Panc1 (cell line): ENCODE measurements at regions not wholly inside any gene's neighbourhood (a gene's known extent, or its start where the extent isn't known, plus 50 kb on each side); places are given as distances from the start of the nearest gene placed in this dataset.

Experiments used
- ATAC-seq: fragments of 200-7000 bp; cut with Tn5 transposase; 2 replicates; pipeline ENCODE4 v1.9.1; 2020; ENCODE audit warnings: mild to moderate bottlenecking, moderate library complexity
- BruUV-seq: library from RNA; stranded (reverse); fragments of 400-500 nt; replicated peaks from 2 replicates; lab custom pipeline; 2021; lab: Mats Ljungman, UMichigan
- CTCF ChIA-PET: fragments of 300-600 bp; sonication (Branson Sonifier 250); formaldehyde crosslinking; loops from one replicate; lab custom pipeline; 2022; ENCODE audit warnings: antibody characterized with exemption; lab: Charles Lee
- POLR2A ChIA-PET: fragments of 300-600 bp; sonication (Branson Sonifier 250); formaldehyde crosslinking; loops from one replicate; lab custom pipeline; 2022; ENCODE audit warnings: antibody characterized with exemption; lab: Charles Lee
- DNase-seq: peaks from one replicate; pipeline ENCODE4 v3.0.0-alpha.2; 2010; ENCODE audit warnings: low read depth, low spot score
- H3K27ac ChIP-seq: 2 replicates; pipeline ENCODE4 v1.5.1; 2011; ENCODE audit warnings: mild to moderate bottlenecking, low read length, inconsistent platforms
- H3K27me3 ChIP-seq: fragments of 200-500 bp; sonication (Bioruptor generic); 2 replicates; pipeline ENCODE4 v1.6.0; 2014; ENCODE audit warnings: low read length, inconsistent platforms; ENCODE audit not compliant: control insufficient read depth, insufficient read depth
- H3K36me3 ChIP-seq: fragments of 200-500 bp; sonication (Bioruptor generic); 2 replicates; pipeline ENCODE4 v1.5.1; 2014; ENCODE audit warnings: inconsistent platforms, mild to moderate bottlenecking, low read length, moderate library complexity; ENCODE audit not compliant: control insufficient read depth, insufficient read depth
- H3K4me1 ChIP-seq: 2 replicates; pipeline ENCODE4 v1.5.1; 2011; ENCODE audit warnings: inconsistent platforms, mild to moderate bottlenecking, low read length, moderate library complexity; ENCODE audit not compliant: control insufficient read depth, insufficient read depth
- H3K4me3 ChIP-seq, 2 experiments: 2 replicates each; pipeline ENCODE4 v1.5.1; 2011 to 2012; ENCODE audit warnings: low read depth in 2 of 2, low read length in 2 of 2, mild to moderate bottlenecking in 2 of 2, inconsistent platforms in 1 of 2, moderate library complexity in 1 of 2
- H3K9me3 ChIP-seq: fragments of 200-500 bp; sonication (Bioruptor generic); 2 replicates; pipeline ENCODE4 v1.5.1; 2014; ENCODE audit warnings: low read depth, mild to moderate bottlenecking, inconsistent platforms, low read length, moderate library complexity; ENCODE audit not compliant: control insufficient read depth, insufficient read depth
- CTCF ChIP-seq: fragments of 450-650 bp; IDR thresholded peaks from 2 replicates; pipeline ENCODE4 v1.5.1; 2017; ENCODE audit warnings: mild to moderate bottlenecking
- POLR2AphosphoS5 ChIP-seq: IDR thresholded peaks from 2 replicates; pipeline ENCODE4 v1.6.1; 2012; ENCODE audit warnings: mild to moderate bottlenecking, low read depth, low read length, moderate library complexity
- REST ChIP-seq, 2 experiments: IDR thresholded peaks; 2 replicates each; pipeline ENCODE4 v1.6.1; 2011 to 2012; ENCODE audit warnings: low read depth in 2 of 2, control low read depth in 1 of 2, low read length in 1 of 2, mild to moderate bottlenecking in 1 of 2, moderate library complexity in 1 of 2; ENCODE audit not compliant: insufficient read depth in 1 of 2
- SIN3A ChIP-seq: IDR thresholded peaks from 2 replicates; pipeline ENCODE4 v1.6.1; 2012; ENCODE audit warnings: low read depth, mild to moderate bottlenecking, low read length, moderate library complexity, borderline replicate concordance; ENCODE audit not compliant: insufficient read depth
- TCF7L2 ChIP-seq: IDR thresholded peaks from 2 replicates; pipeline ENCODE4 v1.6.1; 2011; ENCODE audit warnings: mild to moderate bottlenecking, low read depth, low read length, inconsistent platforms
- in situ Hi-C: cut with HindIII; loops from 2 replicates; pipeline ENCODE4 v1.10.0; 2016; ENCODE audit warnings: low sequenced_read_pairs, low pct_unique_long_range_greater_than_20kb
- intact Hi-C: fragments of 100-400 bp; cut with micrococcal nuclease; formaldehyde crosslinking; loops from one replicate; pipeline ENCODE4 v1.10.0; 2022; ENCODE audit not compliant: unreplicated experiment

GRCh38 chr19:56976995-56977906, 136.7 kb upstream of the PEG3 start:
- no peak for DNase-seq
- H3K27ac ChIP-seq: no peak overlapping the region
- no peak overlapping the region for H3K4me3 ChIP-seq
- ATAC-seq: no peak
- H3K4me1 ChIP-seq: no peaks in the 10 kb centered on the region
- no peaks in the 10 kb centered on the region for H3K36me3 ChIP-seq
- BruUV-seq: no TSS peak
- intact Hi-C loops (no loop called here), in situ Hi-C loops (no loop called here)
- H3K27me3 ChIP-seq: no peaks in the 10 kb centered on the region
- ChIA-PET POLR2A (no interaction called here), CTCF (no interaction called here)
- no peak for TF ChIP-seq TCF7L2
- no peak for TF ChIP-seq CTCF
- no peak for TF ChIP-seq POLR2AphosphoS5
- TF ChIP-seq SIN3A: no peak
- no peak for TF ChIP-seq REST (IDR thresholded peaks at IDR 0.05; ENCODE audit: insufficient read depth in 1 of 2, low read depth in 2 of 2, low read length in 1 of 2)
- no peaks in the 10 kb centered on the region for H3K9me3 ChIP-seq

GRCh38 chr19:56978023-56978565, 137.6 kb upstream of the PEG3 start:
- ChIA-PET POLR2A (no interaction called here), CTCF (no interaction called here)

More at GRCh38 chr19:56978023-56978565, 137.6 kb upstream of the PEG3 start:
- intact Hi-C loops (no loop called here), in situ Hi-C loops (no loop called here)
- BruUV-seq: no TSS peak
- H3K9me3 ChIP-seq: no peaks in the 10 kb centered on the region
- H3K36me3 ChIP-seq: no peaks in the 10 kb centered on the region
- H3K4me3 ChIP-seq: no peak overlapping the region
- H3K4me1 ChIP-seq: no peaks in the 10 kb centered on the region
- TF ChIP-seq CTCF (no peak), POLR2AphosphoS5 (no peak), REST (IDR thresholded peaks at IDR 0.05; ENCODE audit: insufficient read depth in 1 of 2, low read depth in 2 of 2, low read length in 1 of 2) (no peak), TCF7L2 (no peak), SIN3A (no peak)
- H3K27ac ChIP-seq: no peak overlapping the region
- ATAC-seq (no peak), DNase-seq (no peak)
- no peaks in the 10 kb centered on the region for H3K27me3 ChIP-seq
